GM12875 (cell line): ENCODE measurements at regions not wholly inside any gene's neighbourhood (a gene's known extent, or its start where the extent isn't known, plus 50 kb on each side); places are given as distances from the start of the nearest gene placed in this dataset.
"Not testable (repeated sequence)": the region's sequence is repeated elsewhere in the genome, so short reads cannot be mapped to it uniquely, and the experiment has no call there.

Experiments
- H3K4me3 ChIP-seq: one replicate; pipeline ENCODE4 v1.5.1; 2011; ENCODE audit warnings: low read depth, low read length, control low read depth
- TF ChIP-seq, protein P1 (sequence below): IDR thresholded peaks from 2 replicates; pipeline ENCODE4 v1.5.1; 2011; ENCODE audit warnings: low read depth, mild to moderate bottlenecking, control low read depth, inconsistent platforms, low read length, moderate library complexity, borderline replicate concordance; ENCODE audit not compliant: insufficient read depth

DNA sequence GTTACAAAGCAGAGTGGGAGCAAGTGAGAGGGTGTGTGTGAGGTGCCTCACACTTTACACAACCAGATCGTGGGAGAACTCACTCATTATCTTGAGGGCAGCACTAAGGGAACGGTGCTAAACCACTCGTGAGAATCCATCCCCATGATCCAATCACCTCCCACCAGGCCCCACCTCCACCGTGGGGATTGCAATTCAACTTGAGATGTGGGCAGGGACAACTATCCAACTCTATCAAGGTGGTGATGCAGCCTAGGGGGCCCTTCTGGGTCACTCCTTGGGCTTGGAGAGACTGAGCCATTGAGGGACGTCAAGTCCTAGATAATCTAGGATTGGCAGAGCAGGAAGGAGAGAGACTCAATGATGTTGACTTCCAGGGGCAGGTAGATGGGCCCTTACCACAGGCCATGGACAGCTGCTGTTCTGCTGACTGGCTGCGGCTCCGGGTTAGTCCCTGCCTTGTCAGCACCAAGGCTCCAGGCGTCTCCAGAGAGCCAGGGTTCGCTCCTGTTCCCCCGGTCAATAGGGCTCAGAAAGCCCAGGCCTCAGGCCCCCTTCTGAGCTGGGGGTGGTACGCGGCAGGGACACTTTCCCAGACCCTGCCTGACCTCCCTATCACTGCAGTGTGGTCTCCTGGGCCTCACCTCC lies 193.2 kb upstream of the HS6ST1 start:
- TF ChIP-seq, protein P1, sequence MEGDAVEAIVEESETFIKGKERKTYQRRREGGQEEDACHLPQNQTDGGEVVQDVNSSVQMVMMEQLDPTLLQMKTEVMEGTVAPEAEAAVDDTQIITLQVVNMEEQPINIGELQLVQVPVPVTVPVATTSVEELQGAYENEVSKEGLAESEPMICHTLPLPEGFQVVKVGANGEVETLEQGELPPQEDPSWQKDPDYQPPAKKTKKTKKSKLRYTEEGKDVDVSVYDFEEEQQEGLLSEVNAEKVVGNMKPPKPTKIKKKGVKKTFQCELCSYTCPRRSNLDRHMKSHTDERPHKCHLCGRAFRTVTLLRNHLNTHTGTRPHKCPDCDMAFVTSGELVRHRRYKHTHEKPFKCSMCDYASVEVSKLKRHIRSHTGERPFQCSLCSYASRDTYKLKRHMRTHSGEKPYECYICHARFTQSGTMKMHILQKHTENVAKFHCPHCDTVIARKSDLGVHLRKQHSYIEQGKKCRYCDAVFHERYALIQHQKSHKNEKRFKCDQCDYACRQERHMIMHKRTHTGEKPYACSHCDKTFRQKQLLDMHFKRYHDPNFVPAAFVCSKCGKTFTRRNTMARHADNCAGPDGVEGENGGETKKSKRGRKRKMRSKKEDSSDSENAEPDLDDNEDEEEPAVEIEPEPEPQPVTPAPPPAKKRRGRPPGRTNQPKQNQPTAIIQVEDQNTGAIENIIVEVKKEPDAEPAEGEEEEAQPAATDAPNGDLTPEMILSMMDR = no peak

DNA sequence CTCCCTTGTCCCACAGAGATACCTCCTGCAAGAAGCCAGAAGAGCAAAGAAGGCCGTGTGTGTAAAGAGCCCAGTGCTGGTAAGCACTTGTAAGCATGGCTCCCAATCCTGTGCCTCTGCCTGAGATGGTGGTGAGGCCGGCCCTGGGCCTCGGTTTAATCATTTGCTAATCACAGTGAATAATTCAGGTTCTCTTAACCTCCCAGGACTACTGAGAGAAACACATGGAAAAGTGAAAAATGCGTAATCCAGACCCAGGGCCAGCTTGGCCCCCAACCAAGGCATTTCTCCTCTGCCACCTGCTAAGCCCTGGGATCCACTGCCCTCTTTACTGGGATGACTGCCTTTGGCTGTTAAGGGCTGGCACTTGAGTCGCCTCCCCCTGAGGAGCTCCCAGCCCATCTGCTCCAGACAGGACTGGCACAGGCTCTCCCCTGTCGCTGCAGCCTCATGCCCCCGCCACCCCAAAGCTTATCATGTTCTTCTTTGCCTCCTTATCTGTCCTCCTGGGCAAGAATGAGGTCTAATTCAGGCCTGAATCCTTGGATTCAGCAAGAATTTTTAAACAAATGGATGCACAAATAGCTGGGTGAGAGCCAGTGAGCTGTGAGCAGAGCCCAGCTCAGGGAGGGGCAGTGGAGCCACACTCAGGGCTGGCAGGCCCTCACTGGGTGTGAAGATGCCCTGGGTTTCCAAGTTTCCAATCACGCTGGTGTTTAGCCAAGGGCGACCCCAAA lies 193.9 kb upstream of the HS6ST1 start:
- TF ChIP-seq, protein P1 = no peak
- H3K4me3 ChIP-seq = no peak overlapping the region

More for the DNA sequence above, 193.2 kb upstream of the HS6ST1 start:
- H3K4me3 ChIP-seq = no peak overlapping the region

DNA sequence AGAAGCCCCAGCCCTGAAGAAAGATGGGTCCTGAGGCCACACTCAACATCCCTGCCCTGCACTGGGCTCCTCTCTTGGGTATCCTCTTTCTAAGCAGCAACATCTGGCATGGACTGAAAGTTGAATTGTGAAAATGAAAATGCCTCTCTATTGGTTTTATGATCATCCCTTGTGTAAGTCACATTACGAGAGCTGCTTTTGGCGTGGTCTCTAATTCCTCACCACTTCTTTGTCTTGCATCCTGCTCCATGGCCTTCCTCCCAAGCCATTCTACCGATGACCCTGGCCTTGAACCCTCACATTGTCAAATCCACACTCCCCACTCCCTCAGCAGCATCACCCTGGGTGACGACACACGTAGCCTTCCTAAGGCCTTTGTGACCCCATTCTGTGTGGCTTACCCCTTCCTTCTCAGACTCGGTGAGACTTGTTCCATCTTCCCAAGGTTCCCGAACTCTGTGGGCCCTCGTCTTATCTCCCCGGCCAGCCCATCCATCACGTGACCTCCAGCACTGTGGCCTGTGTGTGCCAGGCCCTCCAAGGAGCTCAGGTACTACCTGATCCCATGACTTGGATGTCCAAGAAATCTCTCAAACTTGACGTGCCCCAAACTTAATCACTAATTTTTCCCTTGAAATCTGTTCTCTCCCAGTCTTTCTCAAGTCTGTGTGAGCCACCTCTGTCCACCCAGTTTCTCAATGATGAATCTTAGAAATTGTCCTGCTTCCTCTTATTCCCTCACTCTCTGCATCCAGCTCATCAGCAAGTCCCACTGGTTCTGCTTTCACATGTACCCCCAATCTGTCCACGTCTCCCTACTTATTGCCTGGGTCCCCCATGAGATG lies 194.7 kb upstream of the HS6ST1 start:
- TF ChIP-seq, protein P1 = no peak
- H3K4me3 ChIP-seq = no peak overlapping the region

DNA sequence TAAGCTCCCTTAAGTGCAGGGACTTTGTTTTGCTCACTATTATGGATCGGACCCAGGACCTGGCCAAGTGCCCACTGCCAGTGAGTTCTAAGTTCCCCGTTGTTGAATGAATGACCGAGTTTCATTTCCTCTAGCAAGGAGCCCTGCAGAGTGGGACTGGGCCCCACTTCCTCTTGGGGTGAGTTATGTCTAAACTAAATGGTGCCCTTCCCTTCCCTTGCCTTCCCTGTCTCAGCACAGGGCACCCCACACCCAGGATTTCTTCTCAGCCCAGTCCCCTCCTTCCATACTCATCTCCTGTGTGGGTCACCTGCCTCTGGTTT lies 195.3 kb upstream of the HS6ST1 start:
- no peak overlapping the region for H3K4me3 ChIP-seq

DNA sequence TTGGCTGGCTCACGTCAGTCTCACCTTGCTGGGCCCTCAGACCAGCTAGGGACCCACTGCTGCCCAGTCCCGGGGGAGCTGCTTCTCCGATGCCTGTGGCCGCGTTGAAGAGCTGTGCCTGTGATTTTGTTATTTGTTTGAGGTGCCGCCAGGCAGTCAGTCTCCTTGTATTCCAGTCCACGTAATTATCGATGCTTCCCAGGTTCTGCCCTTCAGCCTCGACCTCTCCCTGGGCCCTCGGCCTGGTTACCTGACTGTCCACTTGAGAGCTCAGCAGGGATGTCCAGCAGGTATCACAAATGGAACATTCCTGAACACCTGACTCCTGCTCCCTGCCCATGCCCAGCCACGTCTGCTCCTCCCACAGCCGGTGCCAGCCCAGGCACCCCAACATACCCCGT lies 195.9 kb upstream of the HS6ST1 start:
- H3K4me3 ChIP-seq = no peak overlapping the region
- TF ChIP-seq, protein P1 = no peak

More for the DNA sequence above, 195.3 kb upstream of the HS6ST1 start:
- TF ChIP-seq, protein P1 = no peak

DNA sequence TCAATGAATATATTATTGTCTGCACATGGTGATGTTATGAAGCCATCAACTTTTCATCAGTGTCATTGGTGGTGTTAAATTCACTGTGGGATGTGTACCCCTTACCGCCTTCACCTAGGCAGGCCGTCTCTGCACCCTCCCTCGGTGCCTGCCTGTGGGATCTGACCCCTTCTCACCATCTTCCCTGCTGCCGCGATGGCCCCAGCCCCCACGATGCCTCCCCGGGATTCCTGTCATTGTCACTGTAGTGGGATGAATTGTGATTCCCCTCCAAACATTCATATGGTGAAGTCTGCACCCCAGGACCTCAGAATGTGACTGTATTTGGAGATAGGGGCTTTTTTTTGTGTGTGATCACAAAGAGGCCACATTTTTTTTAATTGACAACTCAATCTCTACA lies 198.3 kb upstream of the HS6ST1 start:
- TF ChIP-seq, protein P1 = no peak

DNA sequence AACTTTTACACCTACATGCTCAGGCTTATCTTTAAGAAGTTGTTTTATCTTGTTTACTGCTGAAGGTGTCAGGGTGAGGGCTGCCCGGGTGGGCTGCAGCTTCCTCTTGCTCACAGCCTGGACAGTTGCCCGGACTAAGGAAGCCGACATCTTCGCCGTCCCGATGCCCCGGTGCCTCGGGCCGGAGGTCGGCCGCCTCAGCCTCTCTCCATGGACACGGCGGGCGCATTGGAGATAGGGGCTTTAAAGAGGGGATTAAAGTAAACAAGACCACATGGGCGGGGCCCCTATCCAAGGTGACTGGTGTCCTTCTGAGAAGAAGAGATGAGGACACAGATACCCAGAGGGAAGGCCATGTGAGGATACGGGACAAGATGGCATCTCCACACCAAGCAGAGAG lies 200.4 kb upstream of the HS6ST1 start:
- H3K4me3 ChIP-seq = not testable (repeated sequence)

More for the DNA sequence above, 198.3 kb upstream of the HS6ST1 start:
- H3K4me3 ChIP-seq = no peak overlapping the region
